Neural cell (in vitro differentiated cells): ENCODE measurements at regions not wholly inside any gene's neighbourhood (a gene's known extent, or its start where the extent isn't known, plus 50 kb on each side); places are given as distances from the start of the nearest gene placed in this dataset.

ENCODE experiments used
- H2AFZ ChIP-seq: fragments of 200-600, 300-800 bp; sonication (generic), shearing (Covaris generic); 2 replicates; pipeline ENCODE4 v1.6.0; 2014; ENCODE audit warnings: low read depth, mild to moderate bottlenecking, antibody characterized with exemption, low read length, moderate library complexity
- H3F3A ChIP-seq: fragments of 200-600 bp; shearing (Covaris generic); 2 replicates; pipeline ENCODE4 v1.6.1; 2016; ENCODE audit warnings: mild to moderate bottlenecking, moderate library complexity, mixed read lengths, antibody characterized with exemption, low read length; ENCODE audit not compliant: insufficient read depth, poor library complexity, severe bottlenecking
- H3K27ac ChIP-seq: fragments of 200-600, 300-800 bp; sonication (generic), shearing (Covaris generic); 2 replicates; pipeline ENCODE4 v1.5.1; 2014; ENCODE audit warnings: mild to moderate bottlenecking, low read length, moderate library complexity
- H3K27me3 ChIP-seq: fragments of 300-800, 200-600 bp; sonication (generic), shearing (Covaris generic); 2 replicates; pipeline ENCODE4 v1.6.0; 2014; ENCODE audit warnings: mild to moderate bottlenecking, low read depth, low read length, moderate library complexity; ENCODE audit not compliant: insufficient read depth
- H3K36me3 ChIP-seq: fragments of 300-800, 200-600 bp; sonication (generic), shearing (Covaris generic); 2 replicates; pipeline ENCODE4 v1.5.1; 2014; ENCODE audit warnings: mild to moderate bottlenecking, antibody characterized with exemption, low read length, moderate library complexity; ENCODE audit not compliant: insufficient read depth
- H3K4me2 ChIP-seq: fragments of 300-800, 200-600 bp; sonication (generic), shearing (Covaris generic); 2 replicates; pipeline ENCODE4 v1.6.0; 2014; ENCODE audit warnings: mild to moderate bottlenecking, low read length
- H3K4me3 ChIP-seq: fragments of 300-800, 200-600 bp; sonication (generic), shearing (Covaris generic); 2 replicates; pipeline ENCODE4 v1.5.1; 2014; ENCODE audit warnings: mild to moderate bottlenecking, low read length, moderate library complexity
- H3K79me2 ChIP-seq: fragments of 200-600 bp; shearing (Covaris generic); replicated peaks from 2 replicates; pipeline ENCODE4 v1.6.0; 2014; ENCODE audit warnings: mild to moderate bottlenecking, low read length, moderate library complexity; ENCODE audit not compliant: insufficient read depth
- H3K9ac ChIP-seq: fragments of 300-800, 200-600 bp; sonication (generic), shearing (Covaris generic); 2 replicates; pipeline ENCODE4 v1.6.1; 2016; ENCODE audit warnings: mild to moderate bottlenecking, low read length, mixed read lengths
- H3K9me2 ChIP-seq: fragments of 200-600 bp; shearing (Covaris generic); 2 replicates; pipeline ENCODE4 v1.6.1; 2016; ENCODE audit warnings: mild to moderate bottlenecking, low read length, mixed read lengths; ENCODE audit not compliant: insufficient read depth
- H3K9me3 ChIP-seq: fragments of 200-600, 300-800 bp; sonication (generic), shearing (Covaris generic); 2 replicates; pipeline ENCODE4 v1.6.1; 2016; ENCODE audit warnings: mild to moderate bottlenecking, mixed run types, low read length, moderate library complexity, mixed read lengths
- H4K20me1 ChIP-seq: fragments of 200-600 bp; shearing (Covaris generic); 2 replicates; pipeline ENCODE4 v1.6.1; 2016; ENCODE audit warnings: mild to moderate bottlenecking, mixed run types; ENCODE audit not compliant: insufficient read depth
- EP300 ChIP-seq: fragments of 450-650 bp; conservative IDR thresholded peaks from 2 replicates; pipeline ENCODE4 v1.6.1; 2014; ENCODE audit warnings: antibody characterized with exemption, mild to moderate bottlenecking, moderate library complexity; ENCODE audit not compliant: poor library complexity, severe bottlenecking
- EZH2 ChIP-seq: fragments of 200-600, 300-800 bp; shearing (Covaris generic), sonication (generic); IDR thresholded peaks from 2 replicates; pipeline ENCODE4 v1.6.1; 2014; ENCODE audit warnings: antibody characterized with exemption, low read length, borderline replicate concordance, mild to moderate bottlenecking; ENCODE audit not compliant: insufficient read depth, poor library complexity, severe bottlenecking
- MXI1 ChIP-seq: fragments of 450-650 bp; conservative IDR thresholded peaks from 2 replicates; pipeline ENCODE4 v1.6.1; 2014; ENCODE audit warnings: antibody characterized with exemption, mild to moderate bottlenecking; ENCODE audit not compliant: poor library complexity, severe bottlenecking
- POLR2AphosphoS5 ChIP-seq: IDR thresholded peaks from 2 replicates; pipeline ENCODE4 v1.6.1; 2012
- RAD21 ChIP-seq: fragments of 450-650 bp; conservative IDR thresholded peaks from 2 replicates; pipeline ENCODE4 v1.6.1; 2014; ENCODE audit warnings: antibody characterized with exemption, mild to moderate bottlenecking, moderate library complexity
- SMC3 ChIP-seq: fragments of 450-650 bp; conservative IDR thresholded peaks from 2 replicates; pipeline ENCODE4 v1.6.1; 2014; ENCODE audit warnings: antibody characterized with exemption, mild to moderate bottlenecking, moderate library complexity; ENCODE audit not compliant: poor library complexity
- TAF1 ChIP-seq: IDR thresholded peaks from 2 replicates; pipeline ENCODE4 v1.6.1; 2012; ENCODE audit warnings: low read depth
- TF ChIP-seq, protein P1 (sequence below): fragments of 450-650 bp; IDR thresholded peaks from 2 replicates; pipeline ENCODE4 v1.5.1; 2014; ENCODE audit warnings: antibody characterized with exemption, mild to moderate bottlenecking, moderate library complexity; ENCODE audit not compliant: poor library complexity, severe bottlenecking
- TF ChIP-seq, protein P2 (sequence below): IDR thresholded peaks from 2 replicates; pipeline ENCODE4 v1.6.1; 2012; ENCODE audit warnings: borderline replicate concordance

DNA sequence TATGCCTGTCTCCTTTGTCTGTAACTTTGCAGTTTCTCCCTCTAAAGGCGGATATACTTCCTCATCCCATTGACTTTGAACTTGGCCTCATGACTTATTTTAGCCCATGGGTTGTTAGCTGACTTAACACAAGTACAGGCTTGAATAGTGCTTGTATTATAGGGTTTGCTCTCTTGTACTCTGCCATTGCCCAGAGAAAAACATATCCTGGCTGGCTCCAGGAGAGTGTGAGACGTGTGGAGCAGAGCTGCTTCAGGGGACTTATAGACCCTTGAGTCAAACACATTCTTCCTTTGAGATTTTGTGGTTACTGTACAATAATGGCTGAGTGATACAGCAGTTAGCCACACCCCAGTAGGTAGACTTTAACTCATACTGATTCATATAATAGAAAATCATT is 124.0 kb downstream of the RAP2B start:
- Histone ChIP-seq H3K79me2 (no peaks in the 10 kb centered on the region), H4K20me1 (no peaks in the 10 kb centered on the region), H3K9ac (no peak overlapping the region), H3K9me2 (no peaks in the 10 kb centered on the region), H3F3A (no peaks in the 10 kb centered on the region), H3K36me3 (no peaks in the 10 kb centered on the region), H3K27me3 (no peaks in the 10 kb centered on the region), H2AFZ (no peak overlapping the region), H3K9me3 (no peaks in the 10 kb centered on the region), H3K27ac (no peak overlapping the region), H3K4me3 (no peak overlapping the region), H3K4me2 (no peak overlapping the region)
- TF ChIP-seq, protein P1, sequence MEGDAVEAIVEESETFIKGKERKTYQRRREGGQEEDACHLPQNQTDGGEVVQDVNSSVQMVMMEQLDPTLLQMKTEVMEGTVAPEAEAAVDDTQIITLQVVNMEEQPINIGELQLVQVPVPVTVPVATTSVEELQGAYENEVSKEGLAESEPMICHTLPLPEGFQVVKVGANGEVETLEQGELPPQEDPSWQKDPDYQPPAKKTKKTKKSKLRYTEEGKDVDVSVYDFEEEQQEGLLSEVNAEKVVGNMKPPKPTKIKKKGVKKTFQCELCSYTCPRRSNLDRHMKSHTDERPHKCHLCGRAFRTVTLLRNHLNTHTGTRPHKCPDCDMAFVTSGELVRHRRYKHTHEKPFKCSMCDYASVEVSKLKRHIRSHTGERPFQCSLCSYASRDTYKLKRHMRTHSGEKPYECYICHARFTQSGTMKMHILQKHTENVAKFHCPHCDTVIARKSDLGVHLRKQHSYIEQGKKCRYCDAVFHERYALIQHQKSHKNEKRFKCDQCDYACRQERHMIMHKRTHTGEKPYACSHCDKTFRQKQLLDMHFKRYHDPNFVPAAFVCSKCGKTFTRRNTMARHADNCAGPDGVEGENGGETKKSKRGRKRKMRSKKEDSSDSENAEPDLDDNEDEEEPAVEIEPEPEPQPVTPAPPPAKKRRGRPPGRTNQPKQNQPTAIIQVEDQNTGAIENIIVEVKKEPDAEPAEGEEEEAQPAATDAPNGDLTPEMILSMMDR, result no peak
- no peak for TF ChIP-seq TAF1
- TF ChIP-seq RAD21, result no peak
- TF ChIP-seq, protein P2, sequence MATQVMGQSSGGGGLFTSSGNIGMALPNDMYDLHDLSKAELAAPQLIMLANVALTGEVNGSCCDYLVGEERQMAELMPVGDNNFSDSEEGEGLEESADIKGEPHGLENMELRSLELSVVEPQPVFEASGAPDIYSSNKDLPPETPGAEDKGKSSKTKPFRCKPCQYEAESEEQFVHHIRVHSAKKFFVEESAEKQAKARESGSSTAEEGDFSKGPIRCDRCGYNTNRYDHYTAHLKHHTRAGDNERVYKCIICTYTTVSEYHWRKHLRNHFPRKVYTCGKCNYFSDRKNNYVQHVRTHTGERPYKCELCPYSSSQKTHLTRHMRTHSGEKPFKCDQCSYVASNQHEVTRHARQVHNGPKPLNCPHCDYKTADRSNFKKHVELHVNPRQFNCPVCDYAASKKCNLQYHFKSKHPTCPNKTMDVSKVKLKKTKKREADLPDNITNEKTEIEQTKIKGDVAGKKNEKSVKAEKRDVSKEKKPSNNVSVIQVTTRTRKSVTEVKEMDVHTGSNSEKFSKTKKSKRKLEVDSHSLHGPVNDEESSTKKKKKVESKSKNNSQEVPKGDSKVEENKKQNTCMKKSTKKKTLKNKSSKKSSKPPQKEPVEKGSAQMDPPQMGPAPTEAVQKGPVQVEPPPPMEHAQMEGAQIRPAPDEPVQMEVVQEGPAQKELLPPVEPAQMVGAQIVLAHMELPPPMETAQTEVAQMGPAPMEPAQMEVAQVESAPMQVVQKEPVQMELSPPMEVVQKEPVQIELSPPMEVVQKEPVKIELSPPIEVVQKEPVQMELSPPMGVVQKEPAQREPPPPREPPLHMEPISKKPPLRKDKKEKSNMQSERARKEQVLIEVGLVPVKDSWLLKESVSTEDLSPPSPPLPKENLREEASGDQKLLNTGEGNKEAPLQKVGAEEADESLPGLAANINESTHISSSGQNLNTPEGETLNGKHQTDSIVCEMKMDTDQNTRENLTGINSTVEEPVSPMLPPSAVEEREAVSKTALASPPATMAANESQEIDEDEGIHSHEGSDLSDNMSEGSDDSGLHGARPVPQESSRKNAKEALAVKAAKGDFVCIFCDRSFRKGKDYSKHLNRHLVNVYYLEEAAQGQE, result no peak
- TF ChIP-seq POLR2AphosphoS5, result no peak
- no peak for TF ChIP-seq EZH2
- TF ChIP-seq MXI1, result no peak

DNA sequence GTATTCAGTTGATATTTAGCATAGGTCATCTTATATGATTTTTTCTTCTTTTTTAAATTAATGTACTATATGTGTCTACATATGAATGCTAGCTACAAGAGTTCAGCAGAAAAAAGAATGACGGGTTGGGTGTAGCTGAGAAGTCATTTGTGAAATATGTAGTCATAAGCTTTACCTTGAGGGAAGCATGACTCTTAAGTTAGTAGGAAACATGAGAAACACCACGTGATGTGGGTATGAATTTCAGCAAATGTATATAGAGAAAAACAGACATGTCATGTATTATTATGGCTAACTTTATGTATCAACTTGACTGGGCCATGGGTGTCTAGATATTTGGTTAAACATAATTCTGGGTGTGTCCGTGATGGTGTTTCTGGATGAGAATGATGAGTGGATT is 125.0 kb downstream of the RAP2B start:
- H3K9ac ChIP-seq, result no peak overlapping the region
- TF ChIP-seq, protein P1, result no peak
- TF ChIP-seq SMC3 (no peak), EP300 (no peak), EZH2 (no peak), RAD21 (no peak), MXI1 (no peak)
- TF ChIP-seq, protein P2, result no peak
- no peaks in the 10 kb centered on the region for H3K36me3 ChIP-seq
- no peak overlapping the region for H3K27ac ChIP-seq
- H3K4me3 ChIP-seq, result no peak overlapping the region
- no peaks in the 10 kb centered on the region for H3K9me3 ChIP-seq
- no peaks in the 10 kb centered on the region for H3K9me2 ChIP-seq
- H2AFZ ChIP-seq, result no peak overlapping the region
- H3K27me3 ChIP-seq, result no peaks in the 10 kb centered on the region
- no peaks in the 10 kb centered on the region for H4K20me1 ChIP-seq
- no peaks in the 10 kb centered on the region for H3F3A ChIP-seq
- no peaks in the 10 kb centered on the region for H3K79me2 ChIP-seq
- H3K4me2 ChIP-seq, result no peak overlapping the region
